HCT116 (cell line): ENCODE measurements at regions not wholly inside any gene's neighbourhood (a gene's known extent, or its start where the extent isn't known, plus 50 kb on each side); places are given as distances from the start of the nearest gene placed in this dataset.

ENCODE experiments used
- ATAC-seq: fragments of 200-7000 bp; cut with Tn5 transposase; 2 replicates; pipeline ENCODE4 v1.9.1; 2020; ENCODE audit warnings: mild to moderate bottlenecking, moderate library complexity
- BruUV-seq: library from RNA; stranded (reverse); fragments of 400-500 nt; replicated peaks from 2 replicates; lab custom pipeline; 2021; lab: Mats Ljungman, UMichigan
- CTCF ChIA-PET: fragments of 300-600 bp; sonication (Branson Sonifier 250); formaldehyde crosslinking; loops from one replicate; lab custom pipeline; 2021; ENCODE audit warnings: antibody characterized with exemption; lab: Charles Lee
- POLR2A ChIA-PET: fragments of 300-600, 350-600 bp; sonication (Branson Sonifier 250); formaldehyde crosslinking; loops from one replicate; lab custom pipeline; 2021; ENCODE audit warnings: antibody characterized with exemption; lab: Charles Lee
- RAD21 ChIA-PET, 2 experiments: fragments of 300-600 bp; sonication (Branson Sonifier 250); formaldehyde crosslinking; loops; one replicate each; lab custom pipeline; 2023; ENCODE audit warnings: low total read pairs in 2 of 2; ENCODE audit not compliant: uncharacterized antibody in 2 of 2, unreplicated experiment in 2 of 2, low non-redundant PET in 1 of 2; lab: Charles Lee
- DNase-seq: peaks from one replicate; pipeline ENCODE4 v3.0.0-alpha.2; 2010; ENCODE audit warnings: low read depth, low spot score
- H2AFZ ChIP-seq: fragments of 200-600 bp; shearing (Covaris generic), sonication (generic); 2 replicates; pipeline ENCODE4 v1.6.1; 2017; ENCODE audit warnings: low read depth, mixed run types, mixed read lengths, antibody characterized with exemption, low read length; ENCODE audit not compliant: poor library complexity, severe bottlenecking
- H3K27ac ChIP-seq: 2 replicates; pipeline ENCODE4 v1.5.1; 2012; ENCODE audit warnings: low read depth, low read length
- H3K27me3 ChIP-seq: fragments of 200-600 bp; sonication (generic); 2 replicates; pipeline ENCODE4 v1.6.1; 2016; ENCODE audit warnings: mixed run types, low read length, mixed read lengths; ENCODE audit not compliant: insufficient read depth
- H3K36me3 ChIP-seq, 2 experiments: fragments of 200-500 bp in 1 of 2; fragments of 200-600 bp in 1 of 2; sonication (Bioruptor generic) in 1 of 2; sonication (generic) in 1 of 2; 2 replicates each; pipeline versions ENCODE4 v1.5.1 to v1.6.1; 2014 to 2016; ENCODE audit warnings: low read length in 2 of 2, inconsistent platforms in 1 of 2, mixed read lengths in 1 of 2, mixed run types in 1 of 2; ENCODE audit not compliant: insufficient read depth in 2 of 2, control insufficient read depth in 1 of 2
- H3K4me1 ChIP-seq, 2 experiments: fragments of 200-600 bp in 1 of 2; sonication (generic) in 1 of 2; 2 replicates each; pipeline versions ENCODE4 v1.5.1 to v1.6.1; 2012 to 2017; ENCODE audit warnings: low read length in 2 of 2, inconsistent platforms in 1 of 2, mild to moderate bottlenecking in 1 of 2, mixed read lengths in 1 of 2, mixed run types in 1 of 2, moderate library complexity in 1 of 2; ENCODE audit not compliant: insufficient read depth in 2 of 2, control insufficient read depth in 1 of 2
- H3K4me2 ChIP-seq: fragments of 200-600 bp; sonication (generic); 2 replicates; pipeline ENCODE4 v1.6.1; 2017; ENCODE audit warnings: mixed run types, low read length, mixed read lengths
- H3K4me3 ChIP-seq, 2 experiments: fragments of 200-600 bp in 1 of 2; sonication (generic) in 1 of 2; replicated peaks in 1 of 2; 2 replicates each; pipeline ENCODE4 v1.5.1; 2011 to 2016; ENCODE audit warnings: low read length in 2 of 2, control low read depth in 1 of 2, low read depth in 1 of 2, mild to moderate bottlenecking in 1 of 2, mixed read lengths in 1 of 2, mixed run types in 1 of 2
- H3K79me2 ChIP-seq: fragments of 200-600 bp; sonication (generic); 2 replicates; pipeline ENCODE4 v1.6.1; 2017; ENCODE audit warnings: mild to moderate bottlenecking, mixed run types, low read length, moderate library complexity, mixed read lengths; ENCODE audit not compliant: insufficient read depth
- H3K9ac ChIP-seq: fragments of 200-600 bp; sonication (generic); 2 replicates; pipeline ENCODE4 v1.6.1; 2016; ENCODE audit warnings: low read length, mixed read lengths
- H3K9me2 ChIP-seq: fragments of 200-600 bp; sonication (generic), shearing (Covaris generic); 2 replicates; pipeline ENCODE4 v1.6.1; 2017; ENCODE audit warnings: mixed run types, mild to moderate bottlenecking, moderate library complexity; ENCODE audit not compliant: insufficient read depth
- H3K9me3 ChIP-seq, 2 experiments: fragments of 200-500 bp in 1 of 2; fragments of 200-600 bp in 1 of 2; sonication (Bioruptor generic) in 1 of 2; sonication (generic) in 1 of 2; 2 replicates each; pipeline ENCODE4 v1.6.1; 2014 to 2017; ENCODE audit warnings: low read length in 2 of 2, mixed read lengths in 2 of 2, inconsistent platforms in 1 of 2, low read depth in 1 of 2, mild to moderate bottlenecking in 1 of 2, mixed run types in 1 of 2, moderate library complexity in 1 of 2; ENCODE audit not compliant: control insufficient read depth in 1 of 2, insufficient read depth in 1 of 2
- H4K20me1 ChIP-seq: fragments of 200-600 bp; sonication (generic), shearing (Covaris generic); 2 replicates; pipeline ENCODE4 v1.6.1; 2017; ENCODE audit warnings: mixed run types, mild to moderate bottlenecking, moderate library complexity; ENCODE audit not compliant: insufficient read depth
- CEBPB ChIP-seq: IDR thresholded peaks from 2 replicates; pipeline ENCODE4 v1.6.1; 2012; ENCODE audit warnings: low read depth
- EGR1 ChIP-seq: IDR thresholded peaks from 2 replicates; pipeline ENCODE4 v1.6.1; 2012; ENCODE audit warnings: low read depth
- ELF1 ChIP-seq: IDR thresholded peaks from 2 replicates; pipeline ENCODE4 v1.6.1; 2012; ENCODE audit warnings: low read depth, borderline replicate concordance
- EZH2 ChIP-seq: fragments of 200-600 bp; sonication (generic); IDR thresholded peaks from 2 replicates; pipeline ENCODE4 v1.6.1; 2017; ENCODE audit warnings: antibody characterized with exemption, mixed run types
- EZH2phosphoT487 ChIP-seq: fragments of 200-600 bp; IDR thresholded peaks from 2 replicates; pipeline ENCODE4 v1.6.1; 2018; ENCODE audit warnings: antibody characterized with exemption, borderline replicate concordance
- FOSL1 ChIP-seq: IDR thresholded peaks from 2 replicates; pipeline ENCODE4 v1.6.1; 2012; ENCODE audit warnings: low read depth
- POLR2AphosphoS5 ChIP-seq: IDR thresholded peaks from 2 replicates; pipeline ENCODE4 v1.6.1; 2011; ENCODE audit warnings: mild to moderate bottlenecking, low read depth, low read length, moderate library complexity
- RAD21 ChIP-seq: IDR thresholded peaks from 2 replicates; pipeline ENCODE4 v1.6.1; 2012; ENCODE audit warnings: low read depth, mild to moderate bottlenecking
- SIN3A ChIP-seq: IDR thresholded peaks from 2 replicates; pipeline ENCODE4 v1.6.1; 2012; ENCODE audit warnings: low read depth
- SP1 ChIP-seq: IDR thresholded peaks from 2 replicates; pipeline ENCODE4 v1.6.1; 2012; ENCODE audit warnings: low read depth
- TCF7L2 ChIP-seq: IDR thresholded peaks from 2 replicates; pipeline ENCODE4 v1.7.0; 2011; ENCODE audit warnings: borderline replicate concordance, inconsistent platforms; ENCODE audit not compliant: insufficient read depth, insufficient read length; ENCODE audit errors: extremely low read depth
- YY1 ChIP-seq: IDR thresholded peaks from 2 replicates; pipeline ENCODE4 v1.6.1; 2011; ENCODE audit warnings: low read length, low read depth, moderate library complexity, mild to moderate bottlenecking; ENCODE audit not compliant: insufficient replicate concordance; ENCODE audit errors: extremely low read depth
- ZNF274 ChIP-seq: fragments of 200-500 bp; sonication (Bioruptor generic); IDR thresholded peaks from 2 replicates; pipeline ENCODE4 v1.6.1; 2014; ENCODE audit warnings: mild to moderate bottlenecking, low read depth, low read length, inconsistent platforms
- intact Hi-C: fragments of 100-400 bp; cut with micrococcal nuclease; formaldehyde crosslinking; loops from 2 replicates; pipeline ENCODE4 v1.10.0; 2022
- TF ChIP-seq, protein P1 (sequence below): IDR thresholded peaks from 2 replicates; pipeline ENCODE4 v1.6.1; 2012
- TF ChIP-seq, protein P2 (sequence below): IDR thresholded peaks from 2 replicates; pipeline ENCODE4 v1.6.1; 2012
- TF ChIP-seq, protein P3 (sequence below): IDR thresholded peaks from 2 replicates; pipeline ENCODE4 v1.6.1; 2011; ENCODE audit warnings: mild to moderate bottlenecking, low read length, moderate library complexity; ENCODE audit not compliant: insufficient replicate concordance; ENCODE audit errors: extremely low read depth

DNA sequence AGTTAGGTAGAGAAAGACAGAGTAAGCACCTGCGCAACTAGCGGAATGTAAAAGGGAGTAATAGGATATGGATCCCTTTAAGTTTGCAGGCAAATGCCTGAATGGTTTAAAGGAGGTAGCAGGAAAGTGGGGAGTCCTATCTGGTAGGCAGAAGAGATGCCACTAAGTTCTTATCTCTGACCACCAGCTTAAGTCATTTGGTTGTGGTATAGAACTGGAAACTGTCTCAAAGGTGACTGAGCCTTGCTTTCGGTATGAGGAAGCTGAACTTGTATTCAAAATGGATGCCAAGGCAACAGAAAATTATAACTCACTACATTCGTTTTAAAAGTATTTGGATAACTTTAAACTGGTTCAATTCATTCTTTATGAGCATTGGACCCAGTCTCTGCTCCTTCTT is 475.6 kb downstream of the DMRTA1 start:
- DNase-seq (no peak), ATAC-seq (no peak)
- Histone ChIP-seq H3K4me3 (no peak overlapping the region), H3K9me2 (no peaks in the 10 kb centered on the region), H3K4me2 (no peak overlapping the region), H3K27ac (no peak overlapping the region), H3K4me1 (no peaks in the 10 kb centered on the region), H3K79me2 (no peaks in the 10 kb centered on the region), H3K36me3 (no peaks in the 10 kb centered on the region), H4K20me1 (no peaks in the 10 kb centered on the region), H3K9me3 (peaks cover 0 to 3% of the 10 kb centered on the region in 2 experiments; a peak in 2 of 4 replicates), H3K9ac (no peak overlapping the region), H2AFZ (no peak overlapping the region), H3K27me3 (no peaks in the 10 kb centered on the region)
- CTCF ChIA-PET = no interaction called here
- RAD21 ChIA-PET = no interaction called here
- intact Hi-C loops = no loop called here
- POLR2A ChIA-PET = no interaction called here
- no TSS peak for BruUV-seq
- TF ChIP-seq SP1 = no peak
- TF ChIP-seq EZH2 = no peak
- TF ChIP-seq EGR1 = no peak
- no peak for TF ChIP-seq SIN3A
- no peak for TF ChIP-seq ZNF274

DNA sequence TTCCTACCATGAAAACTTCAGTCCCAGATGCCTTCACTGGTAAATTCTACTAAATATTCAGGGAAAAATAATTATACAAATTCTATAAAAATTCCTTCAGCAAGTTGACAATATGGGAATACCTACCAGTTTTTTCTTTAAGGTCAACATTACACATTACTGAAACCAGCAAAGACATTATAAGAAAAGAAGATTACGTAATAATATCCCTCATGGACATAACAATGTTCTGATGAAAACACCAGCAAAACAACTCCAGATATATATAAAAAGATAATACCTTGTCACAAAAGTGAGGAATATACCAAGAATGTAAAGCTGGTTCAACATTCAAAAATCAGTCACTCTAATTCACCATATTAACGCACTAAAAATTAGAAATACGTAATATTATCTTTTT is 507.9 kb downstream of the DMRTA1 start:
- no peak overlapping the region for H3K9ac ChIP-seq
- no peaks in the 10 kb centered on the region for H4K20me1 ChIP-seq
- no peak for ATAC-seq
- H3K27me3 ChIP-seq = no peaks in the 10 kb centered on the region
- BruUV-seq = no TSS peak
- POLR2A ChIA-PET = no interaction called here
- no peaks in the 10 kb centered on the region for H3K36me3 ChIP-seq
- CTCF ChIA-PET = no interaction called here
- no peak overlapping the region for H3K27ac ChIP-seq
- DNase-seq = no peak
- no peak overlapping the region for H3K4me2 ChIP-seq
- no peaks in the 10 kb centered on the region for H3K4me1 ChIP-seq
- peaks cover 0 to 10% of the 10 kb centered on the region in 2 experiments; a peak in 1 of 4 replicates for H3K9me3 ChIP-seq
- no peaks in the 10 kb centered on the region for H3K9me2 ChIP-seq
- H3K4me3 ChIP-seq = no peak overlapping the region
- RAD21 ChIA-PET = no interaction called here
- TF ChIP-seq, protein P1, sequence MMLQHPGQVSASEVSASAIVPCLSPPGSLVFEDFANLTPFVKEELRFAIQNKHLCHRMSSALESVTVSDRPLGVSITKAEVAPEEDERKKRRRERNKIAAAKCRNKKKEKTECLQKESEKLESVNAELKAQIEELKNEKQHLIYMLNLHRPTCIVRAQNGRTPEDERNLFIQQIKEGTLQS = no peak
- TF ChIP-seq CEBPB (no peak), EZH2 (no peak), TCF7L2 (no peak), EGR1 (no peak), ZNF274 (no peak), RAD21 (no peak), SP1 (no peak), ELF1 (no peak), YY1 (no peak), POLR2AphosphoS5 (no peak), FOSL1 (no peak), EZH2phosphoT487 (no peak)
- TF ChIP-seq, protein P2, sequence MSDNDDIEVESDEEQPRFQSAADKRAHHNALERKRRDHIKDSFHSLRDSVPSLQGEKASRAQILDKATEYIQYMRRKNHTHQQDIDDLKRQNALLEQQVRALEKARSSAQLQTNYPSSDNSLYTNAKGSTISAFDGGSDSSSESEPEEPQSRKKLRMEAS = no peak
- TF ChIP-seq, protein P3, sequence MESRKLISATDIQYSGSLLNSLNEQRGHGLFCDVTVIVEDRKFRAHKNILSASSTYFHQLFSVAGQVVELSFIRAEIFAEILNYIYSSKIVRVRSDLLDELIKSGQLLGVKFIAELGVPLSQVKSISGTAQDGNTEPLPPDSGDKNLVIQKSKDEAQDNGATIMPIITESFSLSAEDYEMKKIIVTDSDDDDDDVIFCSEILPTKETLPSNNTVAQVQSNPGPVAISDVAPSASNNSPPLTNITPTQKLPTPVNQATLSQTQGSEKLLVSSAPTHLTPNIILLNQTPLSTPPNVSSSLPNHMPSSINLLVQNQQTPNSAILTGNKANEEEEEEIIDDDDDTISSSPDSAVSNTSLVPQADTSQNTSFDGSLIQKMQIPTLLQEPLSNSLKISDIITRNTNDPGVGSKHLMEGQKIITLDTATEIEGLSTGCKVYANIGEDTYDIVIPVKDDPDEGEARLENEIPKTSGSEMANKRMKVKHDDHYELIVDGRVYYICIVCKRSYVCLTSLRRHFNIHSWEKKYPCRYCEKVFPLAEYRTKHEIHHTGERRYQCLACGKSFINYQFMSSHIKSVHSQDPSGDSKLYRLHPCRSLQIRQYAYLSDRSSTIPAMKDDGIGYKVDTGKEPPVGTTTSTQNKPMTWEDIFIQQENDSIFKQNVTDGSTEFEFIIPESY = no peak
- intact Hi-C loops = no loop called here
- H2AFZ ChIP-seq = no peak overlapping the region
- H3K79me2 ChIP-seq = no peaks in the 10 kb centered on the region
